Chondrocyte (in vitro differentiated cells): ENCODE measurements at regions not wholly inside any gene's neighbourhood (a gene's known extent, or its start where the extent isn't known, plus 50 kb on each side); places are given as distances from the start of the nearest gene placed in this dataset.
"Not testable (repeated sequence)": the region's sequence is repeated elsewhere in the genome, so short reads cannot be mapped to it uniquely, and the experiment has no call there.

Experiments used
- DNase-seq: peaks from one replicate; pipeline ENCODE4 v3.0.0; 2021; ENCODE audit warnings: mixed read lengths, low spot score
- H3K27ac Mint-ChIP-seq: one replicate; pipeline ENCODE4 v1.8.0; 2021; ENCODE audit warnings: mild to moderate bottlenecking, moderate library complexity, mixed read lengths; ENCODE audit not compliant: unreplicated experiment
- H3K27me3 Mint-ChIP-seq: 2 replicates; pipeline ENCODE4 v1.8.0; 2021; ENCODE audit warnings: low read depth, mixed read lengths
- H3K36me3 Mint-ChIP-seq: 2 replicates; pipeline ENCODE4 v1.8.0; 2021; ENCODE audit warnings: low read depth, mixed read lengths
- H3K4me1 Mint-ChIP-seq: 2 replicates; pipeline ENCODE4 v1.8.0; 2021; ENCODE audit warnings: low read depth, mild to moderate bottlenecking, mixed read lengths
- H3K4me3 Mint-ChIP-seq: one replicate; pipeline ENCODE4 v1.8.0; 2021; ENCODE audit warnings: mild to moderate bottlenecking, moderate library complexity, mixed read lengths; ENCODE audit not compliant: unreplicated experiment
- H3K9me3 Mint-ChIP-seq: 2 replicates; pipeline ENCODE4 v1.8.0; 2021; ENCODE audit warnings: low read depth, mixed read lengths
- CTCF ChIP-seq: fragments of 200-600 bp; sonication (generic); IDR thresholded peaks from 2 replicates; pipeline ENCODE4 v1.5.0; 2021; ENCODE audit warnings: antibody characterized with exemption, mild to moderate bottlenecking, moderate library complexity

DNA sequence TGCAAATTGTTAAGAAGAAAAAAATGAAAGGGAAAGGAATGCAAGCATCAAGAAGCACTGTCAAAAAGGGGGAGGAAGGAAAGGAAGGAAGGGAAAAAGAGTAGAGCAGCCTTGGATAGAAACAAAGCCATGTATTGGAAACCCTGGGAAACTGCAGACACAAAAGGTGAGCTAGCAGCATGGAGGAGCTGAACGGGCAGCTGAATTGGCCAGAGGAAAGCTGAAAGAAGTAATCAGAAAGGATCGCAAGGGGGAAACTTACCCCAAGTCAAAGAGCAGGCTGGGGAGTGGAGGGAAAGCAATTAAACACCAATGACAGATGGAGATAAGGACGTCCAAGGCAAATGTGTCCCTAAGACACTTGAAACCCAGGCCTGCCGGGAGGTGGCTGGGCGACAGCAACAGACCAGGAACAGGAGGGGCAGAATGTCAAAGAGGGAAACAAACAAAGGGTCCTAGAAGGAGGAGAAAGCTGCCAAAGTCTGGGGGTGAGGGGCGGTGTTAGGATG lies 93.8 kb upstream of the SVIL start:
- H3K27ac Mint-ChIP-seq: no peak overlapping the region
- peaks cover 7% of the 10 kb centered on the region for H3K36me3 Mint-ChIP-seq
- H3K4me1 Mint-ChIP-seq: peaks cover 61% of the 10 kb centered on the region
- no peak for DNase-seq
- no peaks in the 10 kb centered on the region for H3K27me3 Mint-ChIP-seq
- TF ChIP-seq CTCF: no peak
- H3K9me3 Mint-ChIP-seq: no peaks in the 10 kb centered on the region
- H3K4me3 Mint-ChIP-seq: no peak overlapping the region

- H3K4me3 Mint-ChIP-seq, DNase-seq, H3K36me3 Mint-ChIP-seq, H3K27ac Mint-ChIP-seq, H3K9me3 Mint-ChIP-seq, H3K27me3 Mint-ChIP-seq: not testable (repeated sequence)
- H3K4me1 Mint-ChIP-seq: peaks cover 40% of the 10 kb centered on the region
Observed at GRCh38 chr10:29725927-29726326, 91.2 kb upstream of the SVIL start.

GRCh38 chr10:29725133-29725720 lies 90.5 kb upstream of the SVIL start:
- TF ChIP-seq CTCF: no peak
- no peak overlapping the region for H3K27ac Mint-ChIP-seq
- no peak for DNase-seq

DNA sequence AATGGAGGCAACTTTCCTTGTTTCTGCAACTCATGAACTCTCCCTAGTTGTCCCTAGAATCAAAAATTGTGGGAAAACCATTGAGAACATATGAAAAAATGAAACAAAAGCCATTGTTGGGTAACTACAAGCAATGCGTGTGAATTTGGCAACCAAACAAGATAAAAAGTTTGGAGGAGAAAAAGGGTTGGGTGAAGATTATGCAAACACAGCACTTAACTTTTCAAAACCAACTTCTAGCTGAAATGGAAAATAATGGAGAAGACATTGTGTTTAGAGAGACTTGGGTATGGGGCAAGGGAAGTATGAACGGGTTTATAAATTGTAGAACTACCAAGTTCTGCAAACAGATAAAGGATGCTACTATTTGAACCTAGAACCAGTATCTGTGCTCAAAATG lies 89.0 kb upstream of the SVIL start:
- no peak overlapping the region for H3K4me3 Mint-ChIP-seq
- no peak for TF ChIP-seq CTCF
- H3K4me1 Mint-ChIP-seq: peaks cover 33% of the 10 kb centered on the region
- peaks cover 13% of the 10 kb centered on the region for H3K36me3 Mint-ChIP-seq
- no peak overlapping the region for H3K27ac Mint-ChIP-seq
- H3K27me3 Mint-ChIP-seq: no peaks in the 10 kb centered on the region
- no peak for DNase-seq
- H3K9me3 Mint-ChIP-seq: peaks cover 13% of the 10 kb centered on the region

More at GRCh38 chr10:29725133-29725720, 90.5 kb upstream of the SVIL start:
- Mint-ChIP-seq H3K36me3 (peaks cover 7% of the 10 kb centered on the region), H3K9me3 (peaks cover 2% of the 10 kb centered on the region), H3K27me3 (no peaks in the 10 kb centered on the region), H3K4me1 (peaks cover 33% of the 10 kb centered on the region), H3K4me3 (no peak overlapping the region)

- H3K27me3 Mint-ChIP-seq: no peaks in the 10 kb centered on the region
- H3K4me3 Mint-ChIP-seq: no peak overlapping the region
- peaks cover 10% of the 10 kb centered on the region for H3K36me3 Mint-ChIP-seq
- no peak overlapping the region for H3K27ac Mint-ChIP-seq
- TF ChIP-seq CTCF: no peak
- DNase-seq: no peak
- peaks cover 13% of the 10 kb centered on the region for H3K9me3 Mint-ChIP-seq
- peaks cover 29% of the 10 kb centered on the region for H3K4me1 Mint-ChIP-seq
Observed at GRCh38 chr10:29722777-29723176, 88.0 kb upstream of the SVIL start.

- Mint-ChIP-seq H3K27me3 (no peaks in the 10 kb centered on the region), H3K4me1 (peaks cover 28% of the 10 kb centered on the region), H3K27ac (no peak overlapping the region), H3K9me3 (peaks cover 13% of the 10 kb centered on the region), H3K4me3 (no peak overlapping the region), H3K36me3 (peaks cover 15% of the 10 kb centered on the region)
- TF ChIP-seq CTCF: no peak
- DNase-seq: no peak
Observed at GRCh38 chr10:29720149-29720548, 85.4 kb upstream of the SVIL start.
